Hepatocyte (in vitro differentiated cells): ENCODE measurements at regions not wholly inside any gene's neighbourhood (a gene's known extent, or its start where the extent isn't known, plus 50 kb on each side); places are given as distances from the start of the nearest gene placed in this dataset.

ENCODE experiments used
- CTCF ChIP-seq: fragments of 200-600 bp; sonication (generic); IDR thresholded peaks from 2 replicates; pipeline ENCODE4 v1.5.1; 2016; ENCODE audit warnings: antibody characterized with exemption, mild to moderate bottlenecking; ENCODE audit not compliant: poor library complexity
- EZH2 ChIP-seq: fragments of 200-600 bp; sonication (generic); IDR thresholded peaks from 2 replicates; pipeline ENCODE4 v1.6.1; 2016; ENCODE audit warnings: antibody characterized with exemption, mild to moderate bottlenecking, borderline replicate concordance

GRCh38 chr4:66376396-66376795 is 706.1 kb upstream of the EPHA5 start:
- TF ChIP-seq EZH2 (no peak), CTCF (no peak)
